ENCODE measurements at regions not wholly inside any gene's neighbourhood (a gene's known extent, or its start where the extent isn't known, plus 50 kb on each side); places are given as distances from the start of the nearest gene placed in this dataset.
A peak's percentile ranks its signal among the peaks of the same experiment; 100 is the strongest.
"Not testable (repeated sequence)": the region's sequence is repeated elsewhere in the genome, so short reads cannot be mapped to it uniquely, and the experiment has no call there.

- DNase-seq = no peak
Measured at GRCh38 chr20:47406849-47407682, 50.6 kb upstream of the ZMYND8 start.

GRCh38 chr20:47411161-47411560, 54.7 kb upstream of the ZMYND8 start:
- DNase-seq = no peak

DNA sequence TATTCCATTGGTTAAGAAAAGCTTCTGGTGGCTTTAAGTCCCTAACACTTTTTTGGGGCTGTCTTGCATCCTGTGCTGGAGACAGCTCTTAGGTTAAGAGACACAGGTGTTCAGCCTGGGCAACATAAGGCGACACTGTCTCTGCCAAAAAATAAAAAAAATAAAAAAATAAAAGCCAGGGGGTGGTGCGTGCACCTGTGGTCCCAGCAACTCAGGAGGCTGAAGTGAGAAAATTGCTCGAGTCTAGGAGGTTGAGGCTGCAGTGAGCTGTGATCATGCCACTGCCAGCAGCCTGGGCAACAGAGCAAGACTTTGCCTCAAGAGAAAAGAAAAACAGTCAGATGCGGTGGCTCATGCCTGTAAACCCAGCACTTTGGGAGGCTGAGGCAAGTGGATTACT, 55.6 kb upstream of the ZMYND8 start:
- no peak for DNase-seq

DNA sequence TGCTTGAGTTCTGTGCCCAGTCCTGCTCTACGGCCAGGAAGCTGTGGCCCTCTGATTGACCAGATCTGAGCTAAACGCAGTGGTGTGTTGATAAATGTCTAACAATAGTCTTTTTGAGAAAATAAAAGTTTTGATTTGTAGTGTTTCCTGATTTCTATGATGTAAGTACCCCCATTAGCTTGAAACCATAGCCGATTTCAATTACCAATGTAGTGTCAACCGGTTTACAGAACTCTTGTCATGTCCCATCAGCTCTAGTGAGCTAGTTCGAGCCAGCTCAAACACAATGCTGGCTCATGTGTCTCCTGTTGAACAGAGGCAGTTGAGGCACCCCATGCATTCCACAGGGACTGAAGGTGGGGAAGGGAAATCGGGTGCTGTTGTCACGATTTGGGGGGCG, 56.7 kb upstream of the ZMYND8 start:
- DNase-seq = no peak

- no peak for DNase-seq
Measured at GRCh38 chr20:47417245-47418068, 61.0 kb upstream of the ZMYND8 start.

DNA sequence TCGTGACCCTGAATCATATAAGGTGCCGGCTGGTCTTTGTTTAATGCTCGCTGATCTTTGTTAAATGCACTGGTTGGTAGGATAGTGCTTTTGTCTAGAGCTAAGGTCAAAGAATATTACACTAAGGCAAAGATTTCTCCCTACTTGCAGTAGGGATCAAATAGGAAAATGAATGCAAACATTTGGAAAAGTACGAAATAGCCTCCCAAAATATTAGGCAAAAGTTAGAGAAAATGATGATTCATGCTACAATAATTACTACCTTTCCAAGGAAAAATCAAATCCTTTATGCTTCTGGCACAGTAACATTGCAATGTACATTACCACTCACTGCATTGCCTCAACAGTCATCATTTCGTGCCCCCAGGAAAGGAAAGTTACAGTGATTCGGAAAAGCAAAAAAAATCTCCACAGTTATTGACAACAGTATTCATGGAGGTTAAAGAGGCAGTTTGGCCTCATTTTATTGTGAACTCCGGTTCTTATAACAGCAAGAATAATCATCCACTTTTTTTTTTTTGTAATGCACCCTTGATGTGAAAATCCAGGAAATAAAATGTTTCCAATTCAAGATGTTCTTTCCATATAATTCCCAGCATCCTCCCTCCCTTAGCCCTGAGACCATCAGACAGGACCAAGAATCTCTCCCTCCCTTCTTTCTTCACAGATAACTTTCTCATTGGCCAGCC, 61.7 kb upstream of the ZMYND8 start:
- no peak for DNase-seq

- no peak for DNase-seq
Measured at GRCh38 chr20:47419953-47420514, 63.5 kb upstream of the ZMYND8 start.

GRCh38 chr20:47421076-47421475, 64.6 kb upstream of the ZMYND8 start:
- DNase-seq = no peak

DNA sequence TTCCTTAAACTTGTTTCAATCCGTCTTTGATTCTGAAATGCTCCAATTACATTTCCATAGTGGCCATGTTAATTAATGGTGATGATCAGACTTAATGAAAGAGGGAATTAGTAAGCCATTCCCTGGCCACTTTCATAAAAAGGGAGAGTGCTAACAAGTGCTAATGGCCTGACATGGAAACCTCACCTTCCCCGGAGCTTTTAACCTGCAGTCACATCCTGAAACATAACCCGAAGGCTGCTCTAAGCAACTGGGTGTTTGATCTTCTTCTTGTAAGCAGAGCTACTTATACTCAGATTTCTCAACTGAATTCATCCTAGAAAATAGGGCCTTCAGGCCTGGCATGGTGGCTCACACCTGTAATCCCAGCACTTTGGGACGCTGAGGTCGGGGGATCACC, 67.1 kb upstream of the ZMYND8 start:
- no peak for DNase-seq

DNA sequence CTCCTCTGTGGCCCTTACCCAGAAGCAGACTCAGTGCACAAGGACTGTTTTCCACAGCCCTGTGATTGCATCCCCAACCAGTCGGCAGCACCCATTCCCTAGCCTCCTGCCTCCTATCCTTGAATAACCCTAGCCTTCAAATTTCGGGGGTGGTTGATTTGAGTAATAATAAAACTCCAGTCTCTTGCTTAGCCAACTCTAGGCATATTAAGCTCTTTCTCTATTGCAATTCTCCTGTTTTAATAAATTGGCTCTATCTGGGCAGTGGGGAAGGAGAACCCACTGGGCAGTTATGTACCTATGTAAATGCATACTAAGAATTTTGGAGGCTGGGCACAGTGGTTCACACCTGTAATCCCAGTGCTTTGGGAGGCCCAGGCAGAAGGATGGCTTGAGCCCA, 70.6 kb upstream of the ZMYND8 start:
- peak; percentile 14 for DNase-seq

GRCh38 chr20:47427746-47428145, 71.2 kb upstream of the ZMYND8 start:
- no peak for DNase-seq

DNA sequence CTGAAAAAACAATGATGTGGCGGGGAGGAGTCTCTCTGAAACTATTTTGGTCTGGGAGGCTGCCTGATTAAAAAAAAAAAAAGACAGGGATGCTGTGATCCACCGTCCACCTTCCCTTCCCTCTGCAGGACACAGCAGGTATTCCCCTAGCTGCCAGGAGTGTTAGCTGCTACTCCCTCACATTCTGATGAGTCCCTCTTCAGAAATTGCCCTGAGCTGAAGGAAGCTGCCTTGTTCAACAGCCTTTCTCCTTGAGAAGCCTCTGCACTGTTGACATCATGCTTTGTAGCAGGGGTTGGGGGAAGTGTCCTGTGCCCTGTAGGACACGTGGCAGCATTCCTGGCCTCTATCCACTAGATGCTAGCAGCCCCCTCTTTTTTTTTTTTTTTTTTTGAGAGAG, 71.7 kb upstream of the ZMYND8 start:
- no peak for DNase-seq

GRCh38 chr20:47428851-47429336, 72.4 kb upstream of the ZMYND8 start:
- DNase-seq = no peak

DNA sequence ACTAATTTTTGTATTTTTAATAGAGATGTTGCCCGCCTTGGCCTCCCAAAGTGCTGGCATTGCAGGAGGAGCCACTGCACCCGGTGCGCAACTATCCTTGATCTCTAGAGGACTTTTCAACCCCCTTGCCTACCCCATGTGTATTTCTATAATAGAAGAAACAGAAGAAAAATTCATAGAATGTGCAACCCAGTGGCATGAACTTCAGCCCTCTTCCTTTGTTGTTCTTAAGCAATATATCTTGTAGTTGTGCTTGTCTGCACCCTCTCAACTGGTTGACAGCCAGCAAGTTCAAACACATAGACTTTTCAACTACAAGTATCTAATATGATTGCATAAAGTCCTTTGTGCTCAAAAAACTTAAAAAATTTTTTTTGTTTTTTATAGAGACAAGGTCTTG, 72.3 kb upstream of the NCOA3 start:
- DNase-seq = no peak

DNA sequence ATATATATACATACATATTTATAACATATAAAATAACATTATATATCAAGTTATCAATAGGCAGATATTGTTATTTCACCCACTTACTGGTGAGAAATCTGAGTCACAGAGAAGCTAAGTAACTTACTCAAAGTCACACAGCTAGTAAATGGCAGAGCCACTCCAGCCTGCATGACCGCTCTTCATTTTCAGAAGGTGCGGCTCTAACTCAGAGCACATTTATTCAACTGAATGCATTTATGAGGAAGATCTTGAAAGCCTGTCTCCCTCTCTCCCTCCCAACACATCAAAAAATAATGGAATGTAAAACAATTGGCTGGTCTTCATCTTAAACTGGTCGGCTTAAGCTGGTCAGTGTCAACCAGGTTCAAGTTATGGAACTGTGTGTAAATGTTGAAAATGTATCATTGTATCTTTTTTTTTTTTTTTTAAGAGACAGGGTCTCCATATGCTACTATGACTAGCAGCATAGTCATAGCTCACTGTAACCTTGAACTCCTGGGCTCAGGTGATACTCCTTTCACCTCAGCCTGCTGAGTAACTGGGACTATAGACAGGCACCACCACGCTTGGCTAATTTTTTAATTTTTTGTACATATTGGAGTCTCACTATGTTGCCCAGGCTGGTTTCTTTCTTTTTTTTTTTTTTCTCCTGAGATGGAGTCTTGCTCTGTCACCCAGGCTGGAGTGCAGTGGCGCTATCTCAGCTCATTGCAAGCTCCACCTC, 70.7 kb upstream of the NCOA3 start:
- DNase-seq = no peak

GRCh38 chr20:47432834-47433210, 68.9 kb upstream of the NCOA3 start:
- DNase-seq = no peak

GRCh38 chr20:47434128-47434779, 67.4 kb upstream of the NCOA3 start:
- DNase-seq = not testable (repeated sequence)

GRCh38 chr20:47438464-47439381, 63.0 kb upstream of the NCOA3 start:
- peak; percentile 9 for DNase-seq

GRCh38 chr20:47440857-47441773, 60.6 kb upstream of the NCOA3 start:
- DNase-seq = no peak

DNA sequence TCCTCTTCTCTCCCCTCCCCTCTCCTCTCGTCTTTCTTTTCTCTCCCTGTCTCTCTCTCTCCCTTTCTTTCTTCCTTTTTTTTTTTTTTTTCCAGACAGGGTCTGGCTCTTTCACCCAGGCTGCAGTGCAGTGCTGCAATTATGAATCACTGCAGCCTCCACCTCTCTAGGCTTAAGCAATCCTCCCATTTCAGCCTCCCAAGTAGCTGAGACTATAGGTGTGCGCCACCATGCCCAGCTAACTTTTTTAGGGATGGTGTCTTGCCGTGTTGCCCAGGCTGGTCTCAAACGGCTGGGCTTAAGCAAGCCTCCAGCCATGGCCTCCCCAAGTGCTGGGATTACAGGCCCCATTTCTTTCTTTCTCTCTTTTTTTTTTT, 59.9 kb upstream of the NCOA3 start:
- no peak for DNase-seq
